ENCODE measurements at regions not wholly inside any gene's neighbourhood (a gene's known extent, or its start where the extent isn't known, plus 50 kb on each side); places are given as distances from the start of the nearest gene placed in this dataset.

GRCh38 chr1:218643281-218643680 lies 298.1 kb downstream of the TGFB2 start:
- DNase-seq = no peak

DNA sequence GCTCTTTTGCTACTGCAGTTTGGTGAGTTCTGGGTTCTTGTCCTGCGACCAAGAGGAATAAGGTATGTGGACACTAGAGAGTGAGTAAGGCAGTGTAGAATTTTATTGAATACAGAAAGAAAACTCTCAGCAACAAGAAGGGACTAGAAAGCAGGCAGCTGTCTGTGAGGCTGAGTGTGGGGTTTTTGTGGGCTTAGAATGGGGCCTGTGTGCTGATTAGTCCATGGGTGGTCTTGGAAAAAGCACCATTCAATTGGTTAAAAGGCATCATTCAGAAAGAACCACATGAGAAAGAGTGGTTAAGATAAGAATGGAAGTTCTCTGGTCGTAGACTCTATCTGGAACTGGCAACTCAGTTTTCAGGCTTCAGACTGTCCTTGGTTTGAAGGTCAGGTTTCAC lies 298.8 kb downstream of the TGFB2 start:
- no peak for DNase-seq

- DNase-seq = no peak
Observed at GRCh38 chr1:218646288-218646687, 301.2 kb downstream of the TGFB2 start.

DNA sequence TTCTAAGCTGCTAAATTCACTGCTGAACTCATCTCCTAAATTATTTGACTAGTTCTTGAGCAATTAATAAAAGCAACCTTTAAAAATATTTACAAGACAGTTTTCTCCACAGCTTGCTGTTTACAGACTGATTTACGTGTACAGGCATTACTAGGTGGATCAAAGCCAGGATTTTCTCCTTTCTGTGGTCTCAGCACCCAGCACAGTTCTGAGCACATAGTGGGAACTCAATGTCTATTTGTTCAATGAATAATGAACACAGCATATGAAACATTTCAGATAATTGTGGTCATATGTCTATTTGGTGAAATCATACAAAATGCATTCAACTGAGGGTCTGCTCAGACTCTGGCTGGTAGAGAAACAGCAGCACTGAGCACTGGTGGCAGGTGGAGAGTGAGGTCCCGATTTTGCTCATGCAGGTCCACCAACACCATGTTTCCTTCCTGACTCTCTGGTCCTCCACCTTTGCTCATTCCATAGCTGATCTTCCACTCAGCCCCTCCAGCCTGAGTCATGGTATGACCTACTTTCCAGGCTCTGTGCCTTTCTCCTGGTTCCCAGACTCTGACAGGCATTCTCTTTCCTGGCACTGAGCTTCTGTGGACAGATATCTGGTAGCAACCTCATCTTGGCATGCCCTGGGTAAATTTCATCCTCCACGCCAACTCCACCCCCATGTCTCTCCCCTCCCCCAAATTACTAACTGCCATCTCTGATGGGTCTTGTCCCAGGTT lies 311.3 kb downstream of the TGFB2 start:
- no peak for DNase-seq

DNA sequence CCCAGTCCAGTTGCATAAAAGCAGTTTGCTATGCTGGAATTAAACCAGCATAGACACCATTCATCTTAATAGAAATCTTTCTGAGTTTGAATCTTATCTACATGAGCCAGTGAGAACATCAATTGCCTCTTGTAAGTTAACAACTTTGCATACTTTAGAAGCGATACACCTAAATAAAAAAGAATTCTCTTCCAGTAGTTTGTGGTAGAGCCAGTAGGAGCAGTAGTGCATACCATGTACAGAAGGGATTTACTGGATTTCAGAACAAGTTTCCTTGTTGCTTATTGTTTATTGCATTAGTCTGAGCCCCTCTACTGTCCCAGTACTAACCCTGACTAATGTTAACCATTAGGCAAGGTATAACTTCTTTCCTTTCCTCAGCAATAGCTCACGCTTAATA lies 313.1 kb downstream of the TGFB2 start:
- no peak for DNase-seq

DNA sequence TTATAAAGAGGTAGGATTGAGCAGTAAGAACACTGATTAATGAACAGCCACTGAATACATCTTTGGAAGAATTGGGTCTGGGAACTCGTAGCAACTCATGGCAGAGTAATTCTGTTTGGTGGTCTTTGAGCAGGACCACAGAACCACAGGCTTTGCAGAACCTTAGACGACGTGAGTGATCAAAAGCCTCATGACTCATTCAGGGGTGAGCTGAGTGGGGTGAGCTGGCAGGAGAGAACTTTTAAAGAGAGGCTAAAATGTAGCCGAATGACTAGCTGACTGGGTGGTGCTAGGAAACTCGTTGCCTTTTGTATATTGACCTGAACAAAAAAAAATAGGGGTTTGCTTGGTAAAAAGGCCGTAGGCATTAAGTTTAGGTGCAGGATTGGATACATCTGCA lies 313.8 kb downstream of the TGFB2 start:
- DNase-seq = no peak

DNA sequence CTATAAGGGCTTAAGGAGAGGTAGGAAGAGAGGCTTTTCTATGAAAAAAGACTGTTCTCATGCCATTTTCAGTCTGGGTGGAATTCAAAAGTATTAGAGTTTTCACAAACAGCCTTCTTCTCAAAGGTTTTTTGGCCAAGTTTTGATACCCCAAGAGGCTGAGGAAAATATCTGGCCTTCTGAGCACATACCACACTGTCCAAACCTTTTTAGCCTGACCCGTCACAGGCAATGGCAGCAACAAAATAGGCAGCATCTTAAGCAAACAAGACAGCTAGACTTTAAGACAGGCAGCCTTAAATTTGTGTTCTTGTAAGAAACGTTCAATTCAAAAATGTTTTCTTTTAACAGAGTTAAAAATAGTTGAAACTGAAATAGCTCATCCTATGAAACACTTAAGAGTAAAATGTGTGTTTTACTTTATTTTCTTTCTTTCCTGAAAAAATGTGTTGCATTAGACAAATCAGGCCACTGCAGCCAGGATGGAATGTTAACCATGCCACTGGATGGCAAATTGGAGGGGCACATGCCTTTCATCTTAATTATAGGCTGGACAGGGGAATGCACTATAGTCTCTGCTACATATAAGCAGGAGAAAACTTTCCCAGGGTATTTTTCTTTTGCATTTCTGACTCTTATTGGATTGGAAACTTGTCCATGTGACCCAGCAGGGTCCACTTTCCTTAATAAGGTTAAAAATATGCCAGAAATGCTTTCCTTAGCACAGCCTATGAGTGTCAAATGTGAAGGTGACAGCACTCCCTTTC lies 315.0 kb downstream of the TGFB2 start:
- no peak for DNase-seq

- DNase-seq = no peak
Observed at GRCh38 chr1:218660678-218661053, 315.5 kb downstream of the TGFB2 start.

DNA sequence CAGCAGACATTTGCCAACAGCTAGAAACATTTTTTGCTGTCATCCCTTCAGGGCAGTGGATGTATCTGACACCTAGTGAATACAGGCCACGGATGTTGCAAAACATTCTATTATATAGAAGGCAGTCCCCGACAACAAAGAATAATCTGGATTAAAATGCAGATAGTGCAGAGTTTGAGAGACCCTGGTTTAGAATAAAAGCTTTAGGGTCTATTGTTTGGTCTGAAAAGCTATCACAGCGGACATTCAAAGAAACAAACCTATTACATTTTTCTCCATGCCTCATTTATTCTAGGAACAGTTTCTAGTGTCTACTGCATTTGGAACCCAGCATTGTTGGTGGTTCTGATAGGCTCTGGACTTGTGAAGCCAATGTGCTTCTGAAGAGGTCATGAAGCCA lies 316.3 kb downstream of the TGFB2 start:
- DNase-seq = no peak

GRCh38 chr1:218664385-218665170 lies 319.4 kb downstream of the TGFB2 start:
- no peak for DNase-seq

DNA sequence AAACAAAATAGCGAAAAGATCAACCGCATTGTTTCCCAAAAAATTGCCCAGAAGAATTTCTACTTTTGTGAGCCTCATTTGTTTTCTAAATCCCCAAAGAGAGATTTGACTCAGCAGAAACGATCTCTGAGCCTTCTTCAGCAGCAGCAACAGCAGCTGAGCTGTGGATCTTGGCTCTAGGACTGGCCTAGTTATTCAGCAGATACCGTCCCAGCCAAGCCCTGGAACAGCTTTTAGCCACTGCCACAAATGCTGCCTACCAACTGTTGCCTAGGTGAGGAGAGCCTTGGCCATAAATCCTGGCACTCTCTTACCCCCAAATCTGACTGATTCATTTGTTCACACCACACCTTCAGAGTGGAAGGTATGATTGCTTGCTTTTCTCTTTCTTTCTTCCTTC lies 320.1 kb downstream of the TGFB2 start:
- DNase-seq = no peak

DNA sequence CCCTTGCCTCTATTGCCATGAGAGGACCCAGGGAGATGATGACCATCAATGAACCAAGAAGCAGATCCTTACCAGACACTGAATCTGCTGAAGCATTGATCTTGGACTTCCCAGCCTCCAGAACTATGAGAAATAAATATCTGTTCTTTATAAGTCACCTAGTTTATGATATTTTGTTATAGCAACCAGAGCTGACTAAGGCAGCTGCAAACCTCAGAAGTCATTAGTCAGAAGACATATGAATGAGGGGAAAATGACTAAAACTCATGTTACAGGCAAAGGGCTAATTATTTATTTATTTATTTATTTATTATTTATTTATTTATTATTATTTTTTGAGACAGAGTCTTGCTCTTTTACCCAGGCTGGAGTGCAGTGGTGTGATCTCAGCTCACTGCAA lies 321.1 kb downstream of the TGFB2 start:
- no peak for DNase-seq

GRCh38 chr1:218667781-218668516 lies 322.8 kb downstream of the TGFB2 start:
- no peak for DNase-seq

DNA sequence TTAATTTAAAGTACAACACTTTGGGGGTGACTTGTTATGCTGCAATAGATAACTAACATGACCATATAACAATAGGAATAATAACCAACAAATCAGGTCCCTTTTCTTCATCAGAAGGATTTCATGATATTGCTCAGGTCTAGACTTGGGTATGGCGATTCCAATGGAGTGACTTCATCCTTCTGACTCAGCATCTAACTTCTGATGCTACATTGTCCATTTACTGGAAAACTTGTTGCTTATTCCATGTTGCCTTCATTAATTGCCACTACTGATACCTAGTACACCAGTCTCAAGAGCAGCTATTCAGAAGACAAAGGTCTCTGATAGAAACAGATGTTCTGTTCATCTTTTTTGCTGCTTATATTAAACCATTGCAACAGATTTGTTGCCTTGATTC lies 324.3 kb downstream of the TGFB2 start:
- no peak for DNase-seq

DNA sequence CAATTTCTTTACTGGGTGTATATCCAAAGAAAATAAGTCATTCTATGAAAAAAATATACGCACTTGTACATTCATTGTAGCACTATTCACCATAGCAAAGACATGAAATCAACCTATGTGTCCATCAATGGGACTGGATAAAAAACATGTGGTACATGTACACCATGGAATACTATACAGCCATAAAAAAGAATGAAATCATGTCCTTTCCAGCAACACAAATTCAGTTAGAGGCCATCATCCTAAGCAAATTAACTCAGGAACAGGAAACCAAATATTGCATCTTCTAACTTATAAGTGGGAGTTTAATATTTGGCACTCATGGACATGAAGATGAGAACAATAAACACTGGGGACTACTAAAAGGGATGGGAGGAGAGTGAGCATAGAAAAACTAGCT lies 325.7 kb downstream of the TGFB2 start:
- DNase-seq = no peak

GRCh38 chr1:218671573-218671972 lies 326.4 kb downstream of the TGFB2 start:
- DNase-seq = no peak

GRCh38 chr1:218673170-218673569 lies 328.0 kb downstream of the TGFB2 start:
- DNase-seq = no peak

- DNase-seq = no peak
Observed at GRCh38 chr1:218674280-218674773, 329.2 kb downstream of the TGFB2 start.

GRCh38 chr1:218677026-218677425 lies 331.9 kb downstream of the TGFB2 start:
- no peak for DNase-seq

DNA sequence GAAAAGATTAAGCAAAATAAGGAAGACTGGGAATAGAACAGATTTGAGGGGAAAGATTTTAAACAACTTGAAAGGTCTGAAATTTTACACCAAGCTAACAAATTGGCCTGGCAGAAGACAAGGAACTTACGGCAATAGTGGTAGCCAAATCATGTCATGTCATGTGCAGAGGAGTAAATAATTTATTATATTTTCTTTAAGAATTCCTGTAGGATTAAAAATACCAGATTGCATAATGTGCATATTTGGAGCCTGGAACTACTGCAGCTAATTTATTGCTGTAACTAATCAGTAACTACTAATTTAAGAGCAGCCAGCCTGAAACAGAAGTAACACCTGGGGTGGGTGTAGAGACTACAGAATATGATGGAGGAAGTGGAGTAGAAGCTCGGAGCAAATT lies 334.3 kb downstream of the TGFB2 start:
- DNase-seq = no peak

- DNase-seq = no peak
Observed at GRCh38 chr1:218679988-218680748, 335.0 kb downstream of the TGFB2 start.

GRCh38 chr1:218683242-218683641 lies 338.1 kb downstream of the TGFB2 start:
- no peak for DNase-seq

Data from SIG-M5 (cell line).